ENCODE measurements at regions not wholly inside any gene's neighbourhood (a gene's known extent, or its start where the extent isn't known, plus 50 kb on each side); places are given as distances from the start of the nearest gene placed in this dataset.
A peak's percentile ranks its signal among the peaks of the same experiment; 100 is the strongest.

- WGBS (ENCODE audit: insufficient coverage, low coverage, missing lambda C conversion rate), result 27% methylated on average over 2 of the region's 2 CpGs
- CTCF ChIA-PET (ENCODE audit: low intra/inter-chr PET ratio), result no interaction called here
- in situ Hi-C loops (cut with MboI), result no loop called here
- no peak for DNase-seq (ENCODE audit: extremely low read depth in 1 of 4, low spot score in 3 of 4)
- TF ChIP-seq THRAP3 (IDR thresholded peaks at IDR 0.05; ENCODE audit: borderline replicate concordance) (no peak), SPI1 (IDR thresholded peaks at IDR 0.05; ENCODE audit: borderline replicate concordance, low read depth, low read length) (no peak), BDP1 (IDR thresholded peaks at IDR 0.05; ENCODE audit: insufficient read depth, insufficient read length) (no peak), DDX20 (tag; IDR thresholded peaks at IDR 0.05; ENCODE audit: low read depth) (no peak), NR2C2 (CRISPR knock-in tag; IDR thresholded peaks at IDR 0.05) (no peak), NR2C2 (tag; IDR thresholded peaks at IDR 0.05) (no peak), KLF16 (IDR thresholded peaks at IDR 0.05) (no peak), SRSF7 (optimal IDR thresholded peaks at IDR 0.05; ENCODE audit: low read depth, low read length) (no peak)
- H3K79me2 ChIP-seq (ENCODE audit: control insufficient read depth, insufficient read depth, low read length), result no peaks in the 10 kb centered on the region
- peaks cover 4 to 28% of the 10 kb centered on the region in 2 experiments for H3K4me1 ChIP-seq (replicated peaks in 1 of 2; ENCODE audit: control insufficient read depth in 2 of 2, insufficient read depth in 2 of 2, low read length in 2 of 2)
- no peak overlapping the region for H3K4me3 ChIP-seq
- H3K4me2 ChIP-seq (ENCODE audit: insufficient read depth, low read length), result no peak overlapping the region
- no TSS peak for BruUV-seq (replicated peaks)
- H3K36me3 ChIP-seq (ENCODE audit: control insufficient read depth, insufficient read depth, low read length), result no peaks in the 10 kb centered on the region
- POLR2A ChIA-PET, result interaction anchor here (0.8 kb wide), 1 partner anchor 194 kb away, joined by 3 read pairs; the partner anchor contains the start of gene JUN
- no peak overlapping the region for H2AFZ ChIP-seq (ENCODE audit: low read depth, low read length)
- H3K27me3 ChIP-seq (ENCODE audit: control insufficient read depth in 2 of 2, insufficient read depth in 2 of 2, low read length in 2 of 2), result no peaks in the 10 kb centered on the region
- ATAC-seq, result no peak
- H3K27ac ChIP-seq (ENCODE audit: extremely low read depth, low read depth, low read length), result no peak overlapping the region
- H3K9ac ChIP-seq (ENCODE audit: insufficient read depth in 1 of 2, low read depth in 2 of 2, low read length in 2 of 2), result no peak overlapping the region
- no peaks in the 10 kb centered on the region for H4K20me1 ChIP-seq (replicated peaks; ENCODE audit: control insufficient read depth, insufficient read depth, low read length)
- intact Hi-C loops (cut with micrococcal nuclease), result loop anchor here (5.0 kb wide), 1 partner anchor 81 kb away; no protein-coding TSS in a partner anchor
- FAIRE-seq, result no peak
- no peaks in the 10 kb centered on the region for H3K9me3 ChIP-seq (replicated peaks; ENCODE audit: control insufficient read depth, insufficient read depth, low read depth, low read length)
- no peaks in the 10 kb centered on the region for H3K9me1 ChIP-seq (ENCODE audit: control insufficient read depth, insufficient read depth, low read length)
Measured at GRCh38 chr1:58978096-58978495, 194.2 kb upstream of the JUN start.

GRCh38 chr1:58979086-58979485, 195.2 kb upstream of the JUN start:
- no peaks in the 10 kb centered on the region for H3K27me3 ChIP-seq (ENCODE audit: control insufficient read depth in 2 of 2, insufficient read depth in 2 of 2, low read length in 2 of 2)
- H3K79me2 ChIP-seq (ENCODE audit: control insufficient read depth, insufficient read depth, low read length), result no peaks in the 10 kb centered on the region
- WGBS (ENCODE audit: insufficient coverage, low coverage, missing lambda C conversion rate), result 40% methylated on average over 3 of the region's 3 CpGs
- in situ Hi-C loops (cut with MboI), result no loop called here
- BruUV-seq (replicated peaks), result no TSS peak
- no peaks in the 10 kb centered on the region for H3K36me3 ChIP-seq (ENCODE audit: control insufficient read depth, insufficient read depth, low read length)
- no peak overlapping the region for H3K4me3 ChIP-seq
- no peak overlapping the region for H3K9ac ChIP-seq (ENCODE audit: insufficient read depth in 1 of 2, low read depth in 2 of 2, low read length in 2 of 2)
- TF ChIP-seq RNF219 (CRISPR knock-in tag; IDR thresholded peaks at IDR 0.05) (no peak), ZNF165 (CRISPR knock-in tag; IDR thresholded peaks at IDR 0.05; ENCODE audit: borderline replicate concordance) (no peak), GMEB1 (CRISPR knock-in tag; IDR thresholded peaks at IDR 0.05) (no peak), C11orf30 (IDR thresholded peaks at IDR 0.05; ENCODE audit: low read depth) (peak; percentile 14; the same call in 1 of the 2 replicates), SPI1 (IDR thresholded peaks at IDR 0.05; ENCODE audit: borderline replicate concordance, low read depth, low read length) (peak; percentile 68)
- H2AFZ ChIP-seq (ENCODE audit: low read depth, low read length), result no peak overlapping the region
- no peaks in the 10 kb centered on the region for H4K20me1 ChIP-seq (replicated peaks; ENCODE audit: control insufficient read depth, insufficient read depth, low read length)
- H3K9me3 ChIP-seq (replicated peaks; ENCODE audit: control insufficient read depth, insufficient read depth, low read depth, low read length), result no peaks in the 10 kb centered on the region
- H3K4me1 ChIP-seq (replicated peaks in 1 of 2; ENCODE audit: control insufficient read depth in 2 of 2, insufficient read depth in 2 of 2, low read length in 2 of 2), result peaks cover 4 to 28% of the 10 kb centered on the region in 2 experiments
- H3K27ac ChIP-seq (ENCODE audit: extremely low read depth, low read depth, low read length), result no peak overlapping the region
- no peaks in the 10 kb centered on the region for H3K9me1 ChIP-seq (ENCODE audit: control insufficient read depth, insufficient read depth, low read length)
- intact Hi-C loops (cut with micrococcal nuclease), result loop anchor here (5.0 kb wide), 1 partner anchor 82 kb away; no protein-coding TSS in a partner anchor
- H3K4me2 ChIP-seq (ENCODE audit: insufficient read depth, low read length), result no peak overlapping the region
- POLR2A ChIA-PET, result no interaction called here
- FAIRE-seq, result no peak
- DNase-seq (ENCODE audit: extremely low read depth in 1 of 4, low spot score in 3 of 4), result no peak
- ATAC-seq, result no peak
- CTCF ChIA-PET (ENCODE audit: low intra/inter-chr PET ratio), result no interaction called here
